GM19023 (cell line): ENCODE measurements at regions not wholly inside any gene's neighbourhood (a gene's known extent, or its start where the extent isn't known, plus 50 kb on each side); places are given as distances from the start of the nearest gene placed in this dataset.

Source experiments
- ATAC-seq: cut with Tn5 transposase; IDR thresholded peaks from one replicate; pipeline ENCODE4 v1.9.1; 2021; ENCODE audit warnings: mild to moderate bottlenecking, moderate library complexity; ENCODE audit not compliant: unreplicated experiment

DNA sequence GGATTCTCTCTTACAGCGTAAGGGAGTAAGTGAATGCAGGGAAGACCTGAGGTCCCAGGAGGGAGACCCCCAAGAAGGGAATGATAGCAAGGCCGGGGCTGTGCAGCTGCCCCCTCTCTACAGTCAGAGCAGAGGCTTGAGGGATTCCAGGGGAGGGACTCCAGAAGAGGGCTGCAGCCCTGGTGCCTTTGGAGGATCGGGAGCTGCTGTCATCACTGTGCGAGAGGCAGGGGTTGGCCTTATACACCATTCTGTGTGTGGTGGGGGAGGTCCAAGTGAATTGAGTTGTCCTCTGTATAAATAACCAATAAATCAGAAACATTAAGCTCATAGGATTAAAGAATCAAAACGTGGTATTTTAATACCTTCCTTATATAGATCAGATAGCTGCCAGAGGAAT is 114.9 kb downstream of the GLI2 start:
- ATAC-seq: no peak

DNA sequence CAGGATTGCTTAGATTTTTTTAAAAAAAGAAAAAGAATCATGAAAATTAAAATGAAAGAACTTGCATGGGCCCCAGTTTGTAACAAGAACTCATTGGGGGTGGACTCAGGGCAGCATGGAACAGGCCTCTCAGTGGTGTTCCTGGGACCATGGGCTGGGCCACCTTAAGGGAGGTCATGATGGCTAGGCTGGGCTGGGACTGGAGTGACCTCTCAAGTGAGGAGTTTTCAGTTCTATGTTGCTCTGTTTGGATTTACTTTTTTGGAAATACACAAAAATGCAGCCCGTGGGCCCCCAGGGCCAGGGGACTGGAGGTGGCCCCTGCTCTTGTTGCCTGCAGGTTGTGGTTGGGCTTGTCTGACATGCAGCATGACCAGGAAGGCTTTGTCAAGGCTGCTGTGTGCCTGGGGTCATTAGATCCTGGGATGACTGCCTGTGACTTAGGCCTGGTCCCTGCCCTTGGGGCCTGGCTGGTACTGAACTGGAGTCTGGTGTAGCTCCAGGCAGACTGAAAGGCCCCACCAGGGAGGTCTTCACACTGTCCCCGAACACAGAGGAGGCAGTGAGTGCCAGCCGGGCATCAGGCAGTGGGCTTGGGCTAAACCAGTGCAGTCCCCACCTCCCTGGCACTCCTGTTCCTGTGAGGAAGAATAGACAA is 115.6 kb downstream of the GLI2 start:
- no peak for ATAC-seq

DNA sequence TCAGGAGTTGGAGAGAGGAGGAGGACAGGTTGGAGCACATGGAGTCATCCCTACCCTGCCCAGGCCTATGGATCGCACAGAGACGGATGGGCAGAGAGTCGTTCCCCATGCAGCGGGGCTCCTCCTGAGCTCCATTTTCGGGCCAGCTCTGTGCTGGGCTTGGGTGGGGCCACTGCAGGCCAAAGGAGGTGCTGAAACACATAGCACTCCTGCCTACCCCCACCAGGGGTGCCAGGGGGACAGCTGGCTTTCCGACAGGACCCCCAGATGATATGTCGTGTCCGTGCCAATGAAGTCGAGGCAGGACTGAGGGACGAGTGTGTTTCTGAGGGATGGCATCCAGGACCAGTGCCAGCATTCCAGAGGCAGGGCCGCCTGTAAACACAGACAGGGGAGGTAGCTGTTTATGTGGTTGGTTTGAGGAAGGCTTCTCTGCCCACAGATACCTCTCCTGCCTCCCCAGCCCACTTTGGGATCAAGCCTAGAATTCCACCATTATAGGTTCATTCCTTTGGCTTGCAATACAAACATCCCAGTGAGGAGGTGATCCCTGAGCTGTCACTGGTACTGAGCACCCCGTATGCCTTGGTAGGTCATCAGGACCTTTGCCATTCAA is 116.6 kb downstream of the GLI2 start:
- ATAC-seq: no peak

DNA sequence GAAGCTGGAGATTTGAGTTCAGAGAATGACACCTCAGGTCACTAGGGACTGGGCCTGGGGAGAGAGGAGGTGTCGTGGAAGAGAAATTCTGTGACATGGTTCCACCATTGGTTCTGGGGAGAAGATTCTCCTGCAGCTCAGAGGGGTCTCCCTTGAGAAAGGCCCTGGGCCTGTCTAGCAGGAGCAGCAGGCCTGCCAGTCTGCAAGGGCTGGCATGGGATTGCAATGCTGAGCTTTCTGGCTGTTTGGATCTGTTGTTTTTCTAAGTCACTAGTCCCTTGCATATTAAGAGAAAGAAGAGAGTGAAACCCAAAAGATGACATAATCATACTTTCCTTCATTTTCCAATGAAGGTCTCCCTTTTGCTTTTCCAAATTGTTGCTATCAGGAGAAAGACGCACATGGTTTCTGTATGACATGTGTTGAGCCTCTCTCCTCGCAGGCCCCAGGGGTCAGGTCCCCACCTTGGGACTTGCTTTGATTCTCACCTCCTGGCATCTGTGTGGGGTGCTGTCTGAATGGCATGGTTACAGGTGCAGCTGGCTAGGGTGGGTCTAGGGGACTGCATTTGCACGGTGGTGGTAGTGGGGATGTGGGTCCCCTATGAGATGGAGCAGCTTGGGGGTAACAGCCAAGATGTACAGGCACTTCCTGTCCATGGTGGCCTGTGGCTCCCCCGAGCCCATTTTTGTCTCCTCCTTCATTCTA is 117.8 kb downstream of the GLI2 start:
- no peak for ATAC-seq

DNA sequence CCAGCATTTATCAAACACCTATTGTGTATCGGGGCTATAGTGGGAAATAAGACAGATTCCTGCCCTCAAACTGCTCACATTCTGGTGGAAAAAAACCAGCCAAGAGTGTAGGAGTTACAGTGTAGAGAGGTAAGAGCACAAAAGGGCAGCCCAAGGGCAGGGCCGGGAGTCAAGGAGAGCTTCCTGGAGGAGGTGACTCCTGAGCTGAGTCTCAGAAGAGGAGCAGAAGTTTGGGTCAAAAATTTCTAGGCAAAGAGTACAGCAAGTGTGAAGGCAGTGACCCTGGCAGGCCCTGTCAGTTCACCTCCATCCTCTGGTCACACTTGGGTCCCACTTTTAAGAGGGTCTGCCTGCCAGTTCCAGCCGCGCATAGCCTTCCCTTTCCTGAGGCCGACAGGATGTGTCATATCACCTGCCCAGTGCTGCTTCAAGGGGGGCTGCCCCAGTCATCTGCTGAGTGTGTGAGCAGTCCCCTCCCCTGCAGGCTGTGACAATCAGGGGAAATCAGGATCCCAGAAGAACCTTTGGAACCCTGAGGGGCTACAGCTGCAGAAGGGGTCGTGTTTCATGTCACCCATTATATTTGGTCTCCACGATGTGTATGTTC is 118.4 kb downstream of the GLI2 start:
- no peak for ATAC-seq

DNA sequence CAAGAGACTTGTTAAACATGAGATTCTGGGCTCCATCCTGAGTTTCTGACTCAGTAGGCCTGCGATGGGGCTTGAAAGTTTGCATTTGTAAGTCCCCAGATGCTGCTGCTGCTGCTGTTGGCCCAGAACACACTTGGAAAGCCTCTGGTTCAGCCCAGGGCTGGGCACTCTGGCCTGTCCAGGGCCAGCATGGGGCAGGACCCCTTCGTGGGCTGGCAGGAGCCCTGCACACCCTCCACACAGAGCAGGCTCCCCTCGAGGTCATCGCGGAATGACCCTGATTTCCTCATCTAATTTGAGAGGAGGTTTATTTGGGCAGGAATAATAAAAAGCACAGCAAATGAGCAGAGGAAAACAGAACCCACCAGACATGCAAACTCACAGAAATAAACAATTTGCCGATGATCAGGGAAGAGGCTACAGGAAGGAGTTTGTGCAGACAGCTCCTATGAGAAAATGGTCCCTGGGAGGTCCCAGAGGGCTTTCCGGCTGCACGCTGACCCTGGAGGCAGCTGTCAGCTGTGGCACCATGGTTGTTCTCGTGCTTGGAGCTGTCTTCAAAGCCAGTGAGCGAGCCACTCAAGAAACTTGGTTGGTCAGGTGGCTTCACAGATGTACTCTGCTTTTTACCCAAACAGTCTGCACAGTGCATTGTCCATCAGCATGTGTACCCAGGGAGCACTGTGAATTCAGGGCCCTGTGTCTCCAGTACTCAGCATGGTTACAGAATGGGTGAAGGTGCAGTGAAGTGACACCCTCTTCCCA is 119.3 kb downstream of the GLI2 start:
- ATAC-seq: no peak

DNA sequence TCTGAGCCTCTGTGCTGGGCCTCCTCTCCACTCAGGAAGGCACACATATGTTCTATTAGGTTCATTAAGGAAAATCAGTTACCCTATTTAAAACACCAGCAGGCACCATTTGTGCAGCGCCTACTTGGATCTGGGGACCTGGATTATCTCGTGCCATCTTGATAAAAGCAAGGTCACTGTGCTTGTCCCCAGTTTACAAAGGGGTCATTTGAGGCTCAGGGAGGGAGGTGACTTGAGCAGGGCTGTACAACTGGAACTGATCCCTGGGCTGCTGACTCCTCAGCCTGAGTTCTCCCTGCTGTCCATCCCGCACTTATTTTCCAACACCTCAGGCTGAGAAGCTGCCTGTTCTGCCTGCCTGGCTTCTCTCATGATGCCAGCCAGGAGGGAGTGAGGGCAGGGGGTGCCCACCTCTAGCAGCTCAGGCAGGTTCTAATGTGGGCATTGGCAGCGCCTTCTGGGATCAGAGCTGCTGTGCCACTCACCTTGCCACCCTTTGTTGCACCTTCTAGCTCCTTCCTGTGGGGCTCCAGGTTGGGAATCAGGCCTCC is 120.3 kb downstream of the GLI2 start:
- no peak for ATAC-seq

DNA sequence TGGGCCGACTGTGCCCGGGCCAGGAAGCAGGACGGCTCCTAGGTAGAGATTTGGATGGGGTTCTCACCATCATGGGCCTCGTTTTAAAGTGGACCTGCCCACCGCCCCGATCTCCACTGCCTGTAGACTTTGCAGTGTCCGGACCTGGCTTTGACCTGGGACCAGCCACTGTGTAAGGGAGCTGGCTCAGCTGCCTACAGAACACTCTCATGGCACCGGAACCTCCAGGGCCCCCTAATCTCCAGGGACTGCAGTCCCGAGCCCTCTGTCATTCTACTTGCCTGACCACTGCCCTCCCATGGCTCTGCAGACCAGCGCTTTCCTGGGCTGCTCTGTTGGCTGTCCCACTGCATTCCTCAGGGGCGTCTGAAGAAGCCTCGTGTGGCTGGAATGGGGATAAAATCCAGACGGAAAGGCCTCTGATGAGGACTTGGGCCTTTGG is 120.8 kb downstream of the GLI2 start:
- ATAC-seq: no peak

DNA sequence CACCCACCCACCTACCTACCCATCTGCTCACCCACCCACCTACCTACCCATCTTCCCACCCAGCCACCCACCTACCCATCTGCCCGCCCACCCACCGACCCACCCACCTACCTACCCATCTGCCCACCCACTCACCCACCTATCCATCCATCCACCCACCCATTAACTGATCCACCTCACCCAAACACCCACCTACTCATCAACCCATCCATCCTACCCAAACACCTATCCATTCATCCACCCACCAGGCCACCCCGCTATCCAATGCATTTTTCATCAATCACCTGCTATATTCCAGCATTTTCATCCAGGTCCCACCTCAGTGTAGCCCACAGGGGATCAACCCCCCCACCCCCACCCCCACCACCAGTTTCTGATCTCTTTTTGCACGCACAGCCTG is 121.8 kb downstream of the GLI2 start:
- no peak for ATAC-seq

DNA sequence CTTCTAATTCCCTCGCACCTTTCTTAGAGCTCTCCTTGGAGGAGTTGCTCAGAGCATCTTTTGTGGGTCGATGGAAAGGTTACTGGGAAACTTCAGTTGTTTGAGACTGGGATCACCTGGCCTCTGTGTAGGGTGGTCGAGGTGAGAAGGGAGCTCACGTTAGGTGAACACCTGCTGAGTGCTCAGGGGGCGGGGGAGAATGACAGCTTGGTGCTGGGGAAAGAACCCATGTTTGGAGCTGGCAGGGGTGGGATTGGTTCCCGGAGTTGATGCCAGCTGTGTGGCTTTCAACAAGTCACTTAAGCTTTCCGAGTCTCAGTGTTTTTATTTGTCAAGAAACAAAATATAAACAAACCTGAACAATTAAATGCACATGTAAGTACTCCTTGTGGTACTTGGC is 122.3 kb downstream of the GLI2 start:
- ATAC-seq: no peak

DNA sequence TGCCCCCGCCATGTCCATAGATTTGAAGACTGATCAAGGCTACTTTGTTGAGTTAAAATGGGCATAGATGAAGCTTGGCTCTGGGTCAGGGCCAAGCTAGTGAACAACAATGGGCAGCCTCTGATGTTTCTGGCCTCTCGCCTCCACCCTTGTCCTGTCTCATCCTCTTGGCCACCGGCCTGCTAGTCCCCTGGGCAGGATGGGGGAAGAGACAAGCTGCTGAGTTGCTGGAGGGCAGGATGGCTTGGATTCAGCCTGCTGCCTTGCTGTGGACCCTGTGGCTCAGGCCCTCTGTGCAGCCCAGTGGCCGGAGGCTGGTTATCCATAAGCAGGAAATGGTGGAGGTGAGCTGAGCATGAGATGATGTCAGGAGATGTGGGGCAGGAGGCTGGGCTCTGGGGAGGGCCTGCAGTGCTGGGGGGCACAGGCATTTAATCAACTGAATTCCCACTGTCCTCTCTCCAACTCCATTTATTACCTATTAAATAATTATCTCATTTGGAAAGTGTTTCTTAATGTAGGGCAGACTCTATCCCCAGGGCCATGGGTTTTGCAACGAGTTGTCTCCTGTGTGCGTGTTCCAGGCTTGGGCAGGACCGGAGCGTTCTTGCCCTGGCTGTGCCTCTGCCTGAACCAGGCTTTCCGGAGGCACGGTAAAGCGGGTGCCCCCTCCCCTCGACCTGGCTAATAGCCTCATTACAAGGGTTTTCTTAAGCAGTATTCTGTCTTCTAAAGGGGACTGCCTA is 122.9 kb downstream of the GLI2 start:
- no peak for ATAC-seq

DNA sequence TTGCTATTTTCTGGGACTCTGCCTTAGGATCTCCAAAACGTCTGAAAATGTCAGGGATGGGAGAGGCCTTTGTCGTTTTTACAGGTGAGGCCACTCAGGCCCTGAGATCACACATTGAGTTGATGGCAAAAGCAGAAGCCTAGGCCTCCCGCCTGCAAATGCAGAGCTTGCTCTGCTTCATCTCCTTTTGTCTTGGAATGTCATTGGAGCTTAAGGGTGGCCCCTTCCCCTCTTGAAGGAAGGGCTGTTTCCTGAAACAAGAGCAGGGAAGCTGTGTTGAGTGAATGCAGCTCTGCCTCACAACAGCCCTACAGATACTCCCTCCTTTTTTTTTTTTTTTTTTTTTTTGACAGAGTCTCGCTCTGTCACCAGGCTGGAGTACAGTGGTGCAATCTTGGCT is 123.5 kb downstream of the GLI2 start:
- ATAC-seq: no peak

DNA sequence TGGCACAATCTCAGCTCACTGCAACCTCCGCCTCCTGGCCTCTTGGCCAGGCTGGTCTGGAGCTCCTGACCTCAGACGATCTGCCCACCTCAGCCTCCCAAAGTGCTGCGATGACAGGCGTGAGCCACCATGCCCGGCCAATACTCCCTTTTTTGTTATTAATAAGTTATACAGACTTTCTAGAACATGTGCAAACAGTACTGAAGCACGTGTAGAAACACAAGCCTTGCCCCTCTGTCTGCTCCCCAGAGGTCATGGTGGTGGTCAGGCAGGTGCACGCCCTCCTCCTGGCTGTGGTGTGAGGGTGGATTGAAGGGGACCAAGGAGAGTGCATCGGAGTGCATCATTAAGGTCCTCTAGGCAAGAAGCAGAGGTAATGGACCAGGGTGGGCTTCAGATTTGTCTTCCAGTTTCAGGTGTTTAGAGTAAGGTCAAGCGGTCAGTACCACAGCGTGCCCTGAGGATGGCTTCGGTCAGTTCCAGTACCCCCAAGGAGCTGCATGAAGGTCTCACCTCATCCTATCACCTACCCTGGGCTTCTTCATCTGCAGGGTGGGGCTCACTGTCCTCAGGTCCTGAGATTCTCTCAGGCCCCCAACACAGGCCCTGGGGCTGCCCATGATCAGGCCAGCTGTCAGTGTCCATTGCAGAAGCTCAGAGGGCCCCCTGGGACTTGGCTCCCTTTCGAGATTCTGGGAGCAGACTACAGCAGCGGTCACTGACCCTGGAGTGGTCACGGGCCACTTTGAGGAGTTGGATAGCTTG is 124.3 kb downstream of the GLI2 start:
- ATAC-seq: no peak

DNA sequence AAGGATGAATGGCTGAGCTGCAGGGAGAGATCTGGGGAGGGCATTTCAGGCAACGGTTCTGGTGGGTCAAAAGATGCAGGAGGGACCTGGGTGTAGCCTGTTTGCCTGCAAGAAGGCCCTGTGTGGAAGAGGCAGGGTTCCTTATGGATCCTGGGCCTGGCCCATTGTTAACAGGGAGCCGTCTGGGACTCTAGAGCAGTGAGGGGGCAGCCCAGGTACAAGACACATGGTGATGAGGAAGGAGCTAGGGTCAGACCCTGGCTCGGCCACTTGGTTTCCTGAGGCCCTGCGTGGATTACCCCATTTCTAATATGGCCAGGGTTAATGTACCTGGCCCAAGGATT is 124.9 kb downstream of the GLI2 start:
- ATAC-seq: no peak

DNA sequence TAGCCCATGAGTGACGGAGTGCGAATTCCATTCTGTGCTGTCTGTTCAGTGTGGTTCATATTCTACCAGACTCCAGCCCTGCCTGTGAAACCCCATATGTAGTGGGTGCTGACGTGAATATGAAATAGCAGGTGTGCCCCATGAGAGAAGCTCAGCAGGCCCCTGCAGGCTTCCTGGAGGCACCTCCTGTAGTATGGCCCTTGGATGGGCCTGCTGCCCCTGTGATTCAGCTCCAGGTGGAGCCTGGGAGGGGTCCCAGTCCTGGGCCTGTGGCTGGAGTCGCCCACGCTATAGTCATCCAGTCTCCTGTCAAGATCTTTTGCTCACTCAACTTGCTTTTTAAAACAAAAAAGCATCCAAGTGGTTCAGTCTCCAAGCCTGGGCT is 125.5 kb downstream of the GLI2 start:
- no peak for ATAC-seq

DNA sequence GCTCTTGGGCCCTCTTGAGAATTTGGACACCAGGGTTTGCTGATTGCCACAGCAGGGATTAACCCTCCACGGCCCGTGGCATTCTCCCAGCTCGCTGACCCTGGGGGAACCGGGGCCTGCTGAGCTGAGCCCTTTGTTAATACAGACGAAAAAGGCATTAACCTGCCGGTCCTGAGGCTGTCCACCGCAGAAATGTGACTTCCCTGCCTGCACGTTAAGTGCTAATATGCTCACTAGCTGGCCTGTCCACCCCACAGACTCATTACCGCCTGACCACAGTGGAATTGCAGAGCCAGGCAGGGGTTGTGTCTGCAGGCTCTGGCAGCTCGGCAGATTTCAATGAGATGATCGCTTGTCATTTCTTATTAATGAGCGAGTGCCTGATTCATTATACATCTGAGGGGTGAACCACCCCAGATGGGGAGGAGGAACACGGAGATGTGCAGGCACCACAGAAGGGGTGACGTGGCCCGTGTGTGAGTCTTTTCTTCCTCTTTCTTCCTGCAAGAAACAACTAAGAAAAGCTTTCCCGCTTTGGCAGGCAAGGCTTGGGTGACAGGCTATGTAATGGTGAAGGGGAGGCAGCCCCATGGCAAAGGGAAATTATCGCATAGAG is 126.0 kb downstream of the GLI2 start:
- ATAC-seq: no peak

DNA sequence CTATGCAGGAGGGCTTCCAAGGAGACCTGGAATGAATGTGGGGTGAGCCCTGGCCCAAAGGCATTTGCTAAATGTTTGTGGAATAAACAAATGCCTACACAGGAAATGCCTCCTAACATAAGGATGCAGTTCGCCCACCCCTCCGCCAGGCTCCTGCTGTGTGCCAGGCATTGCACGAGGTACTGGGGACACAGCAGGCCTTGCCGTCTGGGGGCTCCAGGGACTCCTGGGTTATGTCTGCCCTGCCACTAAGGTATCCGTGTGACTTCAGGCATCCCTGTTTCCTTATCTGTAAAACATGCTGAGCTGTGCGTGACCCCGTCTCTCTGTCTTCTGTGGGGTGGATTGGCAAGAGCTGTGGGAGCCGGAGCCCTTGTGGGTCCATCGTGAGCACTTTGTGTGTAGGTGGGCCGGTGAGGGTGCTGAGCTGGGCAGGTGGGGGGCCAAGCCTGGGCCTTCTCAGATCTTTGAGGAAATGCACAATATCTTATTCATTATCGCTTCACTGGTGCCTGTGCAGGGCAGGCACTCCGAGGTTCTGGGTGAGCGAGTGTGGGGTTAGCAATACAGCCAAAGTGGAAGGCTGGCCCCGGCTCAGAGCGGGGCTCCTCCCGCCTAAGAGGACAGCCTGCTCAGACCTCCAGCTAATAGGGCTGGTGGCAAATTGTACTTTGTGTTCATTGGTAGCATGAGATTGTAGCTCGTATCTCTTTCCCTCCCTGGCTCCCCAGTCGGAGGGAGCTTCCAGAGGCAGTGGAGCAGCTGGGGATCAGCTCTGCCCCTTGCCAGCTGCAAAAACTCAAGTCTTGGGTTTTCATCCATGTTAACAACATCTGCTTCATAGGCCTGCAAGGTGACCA is 126.8 kb downstream of the GLI2 start:
- ATAC-seq: no peak

DNA sequence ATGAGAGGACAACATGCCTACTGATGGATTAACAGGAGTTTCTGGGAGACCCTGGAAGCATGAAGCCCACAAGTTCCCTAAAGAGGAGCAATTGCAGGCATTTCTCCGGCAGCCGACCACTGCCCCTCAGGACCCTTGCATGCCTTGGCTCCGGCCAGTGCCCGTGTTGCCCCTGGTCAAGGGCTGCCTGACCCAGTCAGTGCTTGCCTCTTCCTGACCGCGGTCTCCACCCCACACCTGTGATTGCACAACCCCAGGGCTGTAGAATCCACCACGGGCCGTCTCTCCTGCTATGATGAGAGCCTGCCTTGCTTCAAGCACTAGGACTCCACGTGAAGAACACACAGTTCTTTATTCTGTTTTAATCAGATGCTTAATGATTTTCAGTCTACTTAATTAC is 127.5 kb downstream of the GLI2 start:
- ATAC-seq: no peak
